Loucy (cell line): ENCODE measurements at regions not wholly inside any gene's neighbourhood (a gene's known extent, or its start where the extent isn't known, plus 50 kb on each side); places are given as distances from the start of the nearest gene placed in this dataset.

Source experiments
- H2AFZ ChIP-seq: fragments of 200-600 bp; sonication (generic); 2 replicates; pipeline ENCODE4 v1.6.0; 2016; ENCODE audit warnings: antibody characterized with exemption, mild to moderate bottlenecking, low read length, moderate library complexity
- H3F3A ChIP-seq: fragments of 200-600 bp; 2 replicates; pipeline ENCODE4 v1.6.0; 2016; ENCODE audit warnings: antibody characterized with exemption, low read depth, mild to moderate bottlenecking
- H3K27me3 ChIP-seq: fragments of 200-600 bp; sonication (generic); 2 replicates; pipeline ENCODE4 v1.6.1; 2014; ENCODE audit warnings: low read length, mild to moderate bottlenecking; ENCODE audit not compliant: insufficient read depth, poor library complexity, severe bottlenecking
- H3K36me3 ChIP-seq: fragments of 200-600 bp; sonication (generic); 2 replicates; pipeline ENCODE4 v1.6.1; 2016; ENCODE audit warnings: low read length; ENCODE audit not compliant: insufficient read depth
- H3K4me1 ChIP-seq: fragments of 200-600 bp; sonication (generic); 2 replicates; pipeline ENCODE4 v1.5.1; 2014; ENCODE audit warnings: low read length, mild to moderate bottlenecking; ENCODE audit not compliant: insufficient read depth, poor library complexity, severe bottlenecking
- H3K4me2 ChIP-seq: fragments of 200-600 bp; sonication (generic); 2 replicates; pipeline ENCODE4 v1.6.0; 2014; ENCODE audit warnings: antibody characterized with exemption, low read length, low read depth, mild to moderate bottlenecking; ENCODE audit not compliant: poor library complexity, severe bottlenecking
- H3K4me3 ChIP-seq: fragments of 200-600 bp; sonication (generic); 2 replicates; pipeline ENCODE4 v1.5.1; 2014; ENCODE audit warnings: low read length, mild to moderate bottlenecking, mixed read lengths; ENCODE audit not compliant: poor library complexity, severe bottlenecking
- H3K79me2 ChIP-seq: fragments of 200-600 bp; sonication (generic); 2 replicates; pipeline ENCODE4 v1.6.1; 2014; ENCODE audit warnings: low read length; ENCODE audit not compliant: insufficient read depth
- H3K9ac ChIP-seq: fragments of 200-600 bp; sonication (generic); 2 replicates; pipeline ENCODE4 v1.6.0; 2014; ENCODE audit warnings: mild to moderate bottlenecking, low read depth, low read length, moderate library complexity; ENCODE audit not compliant: poor library complexity, severe bottlenecking
- H3K9me2 ChIP-seq: fragments of 200-600 bp; sonication (generic); replicated peaks from 2 replicates; pipeline ENCODE4 v1.6.1; 2016; ENCODE audit warnings: low read depth, low read length, mixed read lengths
- H3K9me3 ChIP-seq: fragments of 200-600 bp; sonication (generic); 2 replicates; pipeline ENCODE4 v1.6.1; 2014; ENCODE audit warnings: mild to moderate bottlenecking, antibody characterized with exemption, low read length, low read depth; ENCODE audit not compliant: insufficient read depth
- H4K20me1 ChIP-seq: fragments of 200-600 bp; sonication (generic); 2 replicates; pipeline ENCODE4 v1.6.0; 2014; ENCODE audit warnings: antibody characterized with exemption, low read length, mild to moderate bottlenecking; ENCODE audit not compliant: insufficient read depth, poor library complexity, severe bottlenecking
- CTCF ChIP-seq: fragments of 200-600 bp; sonication (generic); conservative IDR thresholded peaks from 2 replicates; pipeline ENCODE4 v1.5.1; 2014; ENCODE audit warnings: mild to moderate bottlenecking, antibody characterized with exemption, low read length
- EZH2phosphoT487 ChIP-seq: fragments of 200-600 bp; IDR thresholded peaks from 2 replicates; pipeline ENCODE4 v1.6.1; 2018; ENCODE audit warnings: antibody characterized with exemption, mild to moderate bottlenecking, moderate library complexity, borderline replicate concordance

- TF ChIP-seq EZH2phosphoT487 (no peak), CTCF (no peak)
- H3F3A ChIP-seq: no peaks in the 10 kb centered on the region
- no peak overlapping the region for H3K4me2 ChIP-seq
- no peaks in the 10 kb centered on the region for H3K36me3 ChIP-seq
- H3K4me3 ChIP-seq: no peak overlapping the region
- no peaks in the 10 kb centered on the region for H3K27me3 ChIP-seq
- no peaks in the 10 kb centered on the region for H3K9me2 ChIP-seq
- H3K9ac ChIP-seq: no peak overlapping the region
- no peaks in the 10 kb centered on the region for H3K9me3 ChIP-seq
- no peaks in the 10 kb centered on the region for H3K79me2 ChIP-seq
- no peaks in the 10 kb centered on the region for H4K20me1 ChIP-seq
- no peak overlapping the region for H2AFZ ChIP-seq
- no peaks in the 10 kb centered on the region for H3K4me1 ChIP-seq
Observed at GRCh38 chr14:38958589-38958988, 144.4 kb downstream of the SEC23A start.

GRCh38 chr14:38951451-38951850 lies 151.6 kb downstream of the SEC23A start:
- H3K27me3 ChIP-seq: no peaks in the 10 kb centered on the region
- TF ChIP-seq CTCF: no peak
- TF ChIP-seq EZH2phosphoT487: no peak
- H3K4me3 ChIP-seq: no peak overlapping the region
- no peaks in the 10 kb centered on the region for H3K36me3 ChIP-seq
- no peaks in the 10 kb centered on the region for H3K9me2 ChIP-seq
- no peaks in the 10 kb centered on the region for H3K9me3 ChIP-seq
- no peaks in the 10 kb centered on the region for H4K20me1 ChIP-seq
- no peak overlapping the region for H2AFZ ChIP-seq
- no peaks in the 10 kb centered on the region for H3F3A ChIP-seq
- H3K9ac ChIP-seq: no peak overlapping the region
- H3K79me2 ChIP-seq: no peaks in the 10 kb centered on the region
- H3K4me1 ChIP-seq: no peaks in the 10 kb centered on the region
- no peak overlapping the region for H3K4me2 ChIP-seq

GRCh38 chr14:38950676-38951075 lies 152.4 kb downstream of the SEC23A start:
- Histone ChIP-seq H3F3A (no peaks in the 10 kb centered on the region), H3K9ac (no peak overlapping the region), H3K9me2 (no peaks in the 10 kb centered on the region), H3K9me3 (no peaks in the 10 kb centered on the region), H3K36me3 (no peaks in the 10 kb centered on the region), H3K4me1 (no peaks in the 10 kb centered on the region), H2AFZ (no peak overlapping the region), H4K20me1 (no peaks in the 10 kb centered on the region), H3K4me2 (no peak overlapping the region), H3K79me2 (no peaks in the 10 kb centered on the region), H3K27me3 (no peaks in the 10 kb centered on the region), H3K4me3 (no peak overlapping the region)
- TF ChIP-seq CTCF: no peak
- no peak for TF ChIP-seq EZH2phosphoT487
